Kidney (tissue), 13 donors: ENCODE measurements at regions not wholly inside any gene's neighbourhood (a gene's known extent, or its start where the extent isn't known, plus 50 kb on each side); places are given as distances from the start of the nearest gene placed in this dataset.

Experiments used
- DNase-seq, 5 donors: peaks; one replicate each; pipeline ENCODE4 v3.0.0-alpha.2; 2013 to 2020
- FAIRE-seq: peaks from 2 replicates; lab custom pipeline; 2012; peaks lifted over from hg19 to GRCh38; lab: Jason Lieb, UNC
- H3K27ac ChIP-seq, 2 donors: one replicate each; pipeline ENCODE4 v1.7.0; 2013; ENCODE audit warnings: low read depth in 2 of 2, low read length in 2 of 2, inconsistent platforms in 1 of 2
- H3K27me3 ChIP-seq: one replicate; pipeline ENCODE4 v1.7.1; 2013; ENCODE audit warnings: low read length, inconsistent platforms; ENCODE audit not compliant: control insufficient read depth, insufficient read depth
- H3K36me3 ChIP-seq, 3 donors: one replicate each; pipeline versions ENCODE4 v1.7.0 to v1.7.1; 2013; ENCODE audit warnings: low read length in 3 of 3, control low read depth in 1 of 3, inconsistent platforms in 1 of 3; ENCODE audit not compliant: insufficient read depth in 3 of 3, control insufficient read depth in 2 of 3
- H3K4me1 ChIP-seq, 3 donors: one replicate each; pipeline versions ENCODE4 v1.7.0 to v1.7.1; 2013; ENCODE audit warnings: low read length in 3 of 3, inconsistent platforms in 1 of 3, low read depth in 1 of 3; ENCODE audit not compliant: control insufficient read depth in 2 of 3, insufficient read depth in 2 of 3
- H3K4me3 ChIP-seq, 3 donors: one replicate each; pipeline versions ENCODE4 v1.7.0 to v1.8.1; 2013; ENCODE audit warnings: low read length in 3 of 3, control low read depth in 1 of 3, inconsistent platforms in 1 of 3
- H3K9ac ChIP-seq, 3 donors: one replicate each; pipeline versions ENCODE4 v1.7.0 to v1.7.1; 2013; ENCODE audit warnings: low read length in 3 of 3, control low read depth in 1 of 3, inconsistent platforms in 1 of 3
- H3K9me3 ChIP-seq, 3 donors: one replicate each; pipeline versions ENCODE4 v1.7.0 to v1.7.1; 2013; ENCODE audit warnings: low read length in 3 of 3, control low read depth in 1 of 3, inconsistent platforms in 1 of 3; ENCODE audit not compliant: control insufficient read depth in 2 of 3, insufficient read depth in 1 of 3
- intact Hi-C: fragments of 100-400 bp; cut with DNase I; formaldehyde crosslinking; loops from one replicate; pipeline ENCODE4 v1.11.1; 2022
- TF ChIP-seq, protein P1 (sequence below): IDR thresholded peaks from 3 replicates; pipeline ENCODE4 v1.5.1; 2012; ENCODE audit warnings: mild to moderate bottlenecking, moderate library complexity, borderline replicate concordance; ENCODE audit not compliant: insufficient read depth; ENCODE audit errors: extremely low read depth
- donor health status: control.
- donor health status: control.
- donor health status: control.
- donor health status: control.
- donor health status: control.
- donor health status: DM: yes; HTN: yes; CAD: no.
- donor health status: Normal renal cell carcinoma (clear cell type).

- DNase-seq (peak in 4 of 5 donors; percentile 44 to 83 (median 61)), FAIRE-seq (no peak)
- H3K9ac ChIP-seq: peak overlapping the region; percentile 33 to 66 (median 57)
- H3K27me3 ChIP-seq: no peaks in the 10 kb centered on the region
- TF ChIP-seq, protein P1, sequence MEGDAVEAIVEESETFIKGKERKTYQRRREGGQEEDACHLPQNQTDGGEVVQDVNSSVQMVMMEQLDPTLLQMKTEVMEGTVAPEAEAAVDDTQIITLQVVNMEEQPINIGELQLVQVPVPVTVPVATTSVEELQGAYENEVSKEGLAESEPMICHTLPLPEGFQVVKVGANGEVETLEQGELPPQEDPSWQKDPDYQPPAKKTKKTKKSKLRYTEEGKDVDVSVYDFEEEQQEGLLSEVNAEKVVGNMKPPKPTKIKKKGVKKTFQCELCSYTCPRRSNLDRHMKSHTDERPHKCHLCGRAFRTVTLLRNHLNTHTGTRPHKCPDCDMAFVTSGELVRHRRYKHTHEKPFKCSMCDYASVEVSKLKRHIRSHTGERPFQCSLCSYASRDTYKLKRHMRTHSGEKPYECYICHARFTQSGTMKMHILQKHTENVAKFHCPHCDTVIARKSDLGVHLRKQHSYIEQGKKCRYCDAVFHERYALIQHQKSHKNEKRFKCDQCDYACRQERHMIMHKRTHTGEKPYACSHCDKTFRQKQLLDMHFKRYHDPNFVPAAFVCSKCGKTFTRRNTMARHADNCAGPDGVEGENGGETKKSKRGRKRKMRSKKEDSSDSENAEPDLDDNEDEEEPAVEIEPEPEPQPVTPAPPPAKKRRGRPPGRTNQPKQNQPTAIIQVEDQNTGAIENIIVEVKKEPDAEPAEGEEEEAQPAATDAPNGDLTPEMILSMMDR: no peak
- no peak overlapping the region for H3K27ac ChIP-seq
- intact Hi-C loops: no loop called here
- no peaks in the 10 kb centered on the region for H3K9me3 ChIP-seq
- H3K36me3 ChIP-seq: no peaks in the 10 kb centered on the region
- H3K4me3 ChIP-seq: peak overlapping the region; percentile 75 to 88 (median 81)
- no peaks in the 10 kb centered on the region for H3K4me1 ChIP-seq
Measured at GRCh38 chr13:33676045-33676989, 141.6 kb upstream of the RFC3 start.

DNA sequence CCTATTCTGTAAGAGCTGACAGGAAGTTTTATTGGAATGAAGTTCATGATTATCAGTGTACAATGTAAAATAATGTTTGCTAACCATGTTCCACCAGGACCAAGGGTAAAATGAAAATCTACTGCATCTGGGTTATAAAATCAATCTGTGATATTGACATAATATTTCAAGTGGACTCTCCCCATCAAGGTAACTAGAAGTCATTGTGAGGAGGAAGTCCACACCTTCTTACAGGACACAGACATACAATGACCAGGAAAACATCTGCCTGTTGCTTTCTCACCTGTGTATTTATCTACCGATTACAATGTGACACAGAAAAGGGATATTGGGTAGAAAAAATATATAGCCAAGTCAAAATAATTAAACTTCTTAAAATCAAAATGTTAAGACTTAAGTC lies 140.7 kb upstream of the RFC3 start:
- intact Hi-C loops: no loop called here
- Histone ChIP-seq H3K27me3 (no peaks in the 10 kb centered on the region), H3K9me3 (no peaks in the 10 kb centered on the region), H3K27ac (no peak overlapping the region), H3K4me1 (no peaks in the 10 kb centered on the region), H3K9ac (no peak overlapping the region), H3K4me3 (no peak overlapping the region), H3K36me3 (no peaks in the 10 kb centered on the region)
- TF ChIP-seq, protein P1: no peak
- FAIRE-seq (no peak), DNase-seq (no peak)

GRCh38 chr13:33678084-33678483 lies 139.9 kb upstream of the RFC3 start:
- H3K9me3 ChIP-seq: no peaks in the 10 kb centered on the region
- no peak overlapping the region for H3K9ac ChIP-seq
- H3K4me1 ChIP-seq: no peaks in the 10 kb centered on the region
- H3K36me3 ChIP-seq: no peaks in the 10 kb centered on the region
- TF ChIP-seq, protein P1: no peak
- no peak overlapping the region for H3K4me3 ChIP-seq
- intact Hi-C loops: no loop called here
- no peak for DNase-seq
- H3K27me3 ChIP-seq: no peaks in the 10 kb centered on the region
- FAIRE-seq: no peak
- no peak overlapping the region for H3K27ac ChIP-seq
